Right atrium auricular region (tissue), 2 donors: ENCODE measurements at regions not wholly inside any gene's neighbourhood (a gene's known extent, or its start where the extent isn't known, plus 50 kb on each side); places are given as distances from the start of the nearest gene placed in this dataset.
A peak's percentile ranks its signal among the peaks of the same experiment; 100 is the strongest.

Experiments used
- DNase-seq: peaks from one replicate; pipeline ENCODE4 v3.0.0-alpha.2; 2019; ENCODE audit warnings: low spot score
- H3K27ac ChIP-seq, 2 donors: fragments of 200-600 bp; sonication (generic); 1 replicate in 1 of 2; 2 replicates in 1 of 2; pipeline ENCODE4 v1.5.1; 2016 to 2019
- H3K27me3 ChIP-seq, 2 donors: fragments of 200-600 bp; sonication (generic); one replicate each; pipeline versions ENCODE4 v1.5.1 to v1.6.0; 2017 to 2019
- H3K36me3 ChIP-seq: fragments of 200-600 bp; sonication (generic); one replicate; pipeline ENCODE4 v1.5.1; 2016
- H3K4me1 ChIP-seq, 2 donors: fragments of 200-600 bp; sonication (generic); one replicate each; pipeline versions ENCODE4 v1.5.1 to v1.6.0; 2017 to 2019
- H3K4me3 ChIP-seq, 2 donors: fragments of 200-600 bp; sonication (generic); 1 replicate in 1 of 2; 2 replicates in 1 of 2; pipeline ENCODE4 v1.5.1; 2017 to 2019; ENCODE audit warnings: mild to moderate bottlenecking in 1 of 2, moderate library complexity in 1 of 2
- H3K9me3 ChIP-seq, 2 donors: fragments of 200-600 bp; sonication (generic); one replicate each; pipeline ENCODE4 v1.5.1; 2019
- TF ChIP-seq, protein P1 (sequence below), 2 donors: fragments of 200-600 bp; sonication (generic); IDR thresholded peaks; one replicate each; pipeline ENCODE4 v1.5.1; 2019; ENCODE audit warnings: antibody characterized with exemption in 2 of 2

- TF ChIP-seq, protein P1, sequence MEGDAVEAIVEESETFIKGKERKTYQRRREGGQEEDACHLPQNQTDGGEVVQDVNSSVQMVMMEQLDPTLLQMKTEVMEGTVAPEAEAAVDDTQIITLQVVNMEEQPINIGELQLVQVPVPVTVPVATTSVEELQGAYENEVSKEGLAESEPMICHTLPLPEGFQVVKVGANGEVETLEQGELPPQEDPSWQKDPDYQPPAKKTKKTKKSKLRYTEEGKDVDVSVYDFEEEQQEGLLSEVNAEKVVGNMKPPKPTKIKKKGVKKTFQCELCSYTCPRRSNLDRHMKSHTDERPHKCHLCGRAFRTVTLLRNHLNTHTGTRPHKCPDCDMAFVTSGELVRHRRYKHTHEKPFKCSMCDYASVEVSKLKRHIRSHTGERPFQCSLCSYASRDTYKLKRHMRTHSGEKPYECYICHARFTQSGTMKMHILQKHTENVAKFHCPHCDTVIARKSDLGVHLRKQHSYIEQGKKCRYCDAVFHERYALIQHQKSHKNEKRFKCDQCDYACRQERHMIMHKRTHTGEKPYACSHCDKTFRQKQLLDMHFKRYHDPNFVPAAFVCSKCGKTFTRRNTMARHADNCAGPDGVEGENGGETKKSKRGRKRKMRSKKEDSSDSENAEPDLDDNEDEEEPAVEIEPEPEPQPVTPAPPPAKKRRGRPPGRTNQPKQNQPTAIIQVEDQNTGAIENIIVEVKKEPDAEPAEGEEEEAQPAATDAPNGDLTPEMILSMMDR (IDR thresholded peaks at IDR 0.05) = no peak
- Histone ChIP-seq H3K36me3 (no peaks in the 10 kb centered on the region), H3K27ac (no peak overlapping the region), H3K4me3 (no peak overlapping the region), H3K9me3 (no peaks in the 10 kb centered on the region), H3K27me3 (no peaks in the 10 kb centered on the region), H3K4me1 (no peaks in the 10 kb centered on the region)
- DNase-seq = no peak
Observed at GRCh38 chrX:143455046-143455445, 62.2 kb downstream of the SPANXN3 start.

DNA sequence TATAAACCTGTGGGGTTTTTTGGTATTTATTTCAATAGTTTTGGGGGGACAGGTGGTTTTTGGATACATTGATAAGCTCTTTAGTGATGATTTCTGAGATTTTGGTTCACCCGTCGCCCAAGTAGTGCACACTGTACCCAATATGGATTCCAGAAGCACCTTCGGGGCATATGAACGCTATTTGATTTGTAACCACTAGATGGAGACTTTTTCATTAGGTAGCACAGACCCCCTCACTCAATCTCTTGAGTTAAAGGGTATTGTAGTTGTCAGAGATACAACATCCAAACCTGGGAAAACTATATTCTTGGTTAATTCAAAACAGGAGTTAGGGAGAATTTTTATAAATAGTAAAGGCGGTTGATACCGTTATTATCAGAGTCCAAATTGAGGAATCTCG lies 79.8 kb downstream of the SPANXN3 start:
- H3K36me3 ChIP-seq = no peaks in the 10 kb centered on the region
- no peak for DNase-seq
- peaks cover 0 to 5% of the 10 kb centered on the region in 2 donors for H3K9me3 ChIP-seq
- H3K4me1 ChIP-seq = no peaks in the 10 kb centered on the region
- TF ChIP-seq, protein P1 (IDR thresholded peaks at IDR 0.05) = peak in 1 of 2 donors; percentile 48
- no peak overlapping the region for H3K4me3 ChIP-seq
- no peak overlapping the region for H3K27ac ChIP-seq
- no peaks in the 10 kb centered on the region for H3K27me3 ChIP-seq

- H3K9me3 ChIP-seq = no peaks in the 10 kb centered on the region
- TF ChIP-seq, protein P1 (IDR thresholded peaks at IDR 0.05) = no peak
- H3K27me3 ChIP-seq = no peaks in the 10 kb centered on the region
- H3K4me1 ChIP-seq = no peaks in the 10 kb centered on the region
- H3K36me3 ChIP-seq = no peaks in the 10 kb centered on the region
- DNase-seq = no peak
- H3K27ac ChIP-seq = no peak overlapping the region
- no peak overlapping the region for H3K4me3 ChIP-seq
Observed at GRCh38 chrX:143435916-143436315, 81.4 kb downstream of the SPANXN3 start.

- Histone ChIP-seq H3K27me3 (no peaks in the 10 kb centered on the region), H3K27ac (no peak overlapping the region), H3K4me1 (no peaks in the 10 kb centered on the region), H3K36me3 (no peaks in the 10 kb centered on the region), H3K9me3 (no peaks in the 10 kb centered on the region), H3K4me3 (no peak overlapping the region)
- TF ChIP-seq, protein P1 (IDR thresholded peaks at IDR 0.05) = no peak
- DNase-seq = no peak
Observed at GRCh38 chrX:143429811-143430210, 87.5 kb downstream of the SPANXN3 start.

- Histone ChIP-seq H3K36me3 (no peaks in the 10 kb centered on the region), H3K27ac (no peak overlapping the region), H3K4me1 (no peaks in the 10 kb centered on the region), H3K4me3 (no peak overlapping the region), H3K27me3 (no peaks in the 10 kb centered on the region), H3K9me3 (no peaks in the 10 kb centered on the region)
- no peak for DNase-seq
- TF ChIP-seq, protein P1 (IDR thresholded peaks at IDR 0.05) = no peak
Observed at GRCh38 chrX:143429131-143429530, 88.1 kb downstream of the SPANXN3 start.

- Histone ChIP-seq H3K4me1 (no peaks in the 10 kb centered on the region), H3K4me3 (no peak overlapping the region), H3K36me3 (no peaks in the 10 kb centered on the region), H3K9me3 (no peaks in the 10 kb centered on the region), H3K27me3 (no peaks in the 10 kb centered on the region), H3K27ac (no peak overlapping the region)
- DNase-seq = no peak
- TF ChIP-seq, protein P1 (IDR thresholded peaks at IDR 0.05) = no peak
Observed at GRCh38 chrX:143401160-143401559, 116.1 kb downstream of the SPANXN3 start.
